NCI-H226 (cell line): ENCODE measurements at regions not wholly inside any gene's neighbourhood (a gene's known extent, or its start where the extent isn't known, plus 50 kb on each side); places are given as distances from the start of the nearest gene placed in this dataset.
"Not testable (repeated sequence)": the region's sequence is repeated elsewhere in the genome, so short reads cannot be mapped to it uniquely, and the experiment has no call there.

Source experiments
- DNase-seq: peaks from one replicate; pipeline ENCODE4 v3.0.0-alpha.2; 2015

DNA sequence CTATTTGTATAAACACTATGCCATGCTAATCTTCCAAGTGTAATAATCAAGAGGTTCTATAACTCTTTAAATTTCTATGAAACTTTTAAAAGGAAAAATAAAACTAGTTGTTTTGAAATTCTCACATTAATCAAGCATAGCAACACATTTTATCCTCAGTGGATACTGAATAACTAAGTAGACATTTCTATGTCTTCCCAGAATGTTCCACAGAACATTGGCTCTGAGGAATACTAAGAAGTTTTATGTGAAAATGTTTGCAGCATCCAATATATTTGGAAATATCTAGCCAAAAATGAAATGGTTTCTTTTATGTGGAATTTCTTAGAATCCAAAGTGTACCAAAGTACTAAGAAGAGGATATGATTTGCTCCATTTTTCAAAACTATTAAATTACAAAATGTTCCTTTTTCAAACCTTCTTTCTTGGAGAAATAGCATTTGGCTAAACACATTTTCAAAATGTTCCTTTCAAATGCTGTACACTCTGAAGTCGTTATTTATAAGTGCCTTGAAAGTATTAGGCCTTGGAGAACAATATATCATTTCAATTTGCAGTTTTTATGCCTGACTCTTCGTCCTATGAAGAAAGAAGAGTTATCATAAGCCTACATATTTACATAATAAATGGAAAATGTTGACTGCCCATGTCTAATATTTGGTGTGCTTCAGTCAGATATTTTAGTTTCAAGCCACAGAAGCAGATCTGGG lies 175.6 kb upstream of the COX7C start:
- DNase-seq: no peak

DNA sequence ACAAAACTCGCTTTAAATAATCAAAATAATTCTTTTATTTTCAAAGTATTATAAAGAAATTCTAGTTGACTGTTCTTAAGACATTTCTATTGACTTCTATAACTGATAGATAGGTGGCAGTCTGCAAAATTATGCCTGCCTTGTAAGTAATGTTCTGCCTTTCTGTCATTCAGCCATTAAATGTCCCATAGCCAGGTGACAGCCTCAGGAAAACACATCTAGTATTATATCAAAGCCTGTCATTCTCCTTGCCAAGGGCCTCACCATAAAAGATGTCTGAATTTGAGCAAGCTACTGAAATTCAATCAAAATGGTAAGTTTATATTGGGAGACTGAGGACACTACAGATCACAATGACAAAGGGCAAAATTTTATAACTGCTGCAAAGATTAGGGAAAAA lies 170.4 kb upstream of the COX7C start:
- DNase-seq: no peak

DNA sequence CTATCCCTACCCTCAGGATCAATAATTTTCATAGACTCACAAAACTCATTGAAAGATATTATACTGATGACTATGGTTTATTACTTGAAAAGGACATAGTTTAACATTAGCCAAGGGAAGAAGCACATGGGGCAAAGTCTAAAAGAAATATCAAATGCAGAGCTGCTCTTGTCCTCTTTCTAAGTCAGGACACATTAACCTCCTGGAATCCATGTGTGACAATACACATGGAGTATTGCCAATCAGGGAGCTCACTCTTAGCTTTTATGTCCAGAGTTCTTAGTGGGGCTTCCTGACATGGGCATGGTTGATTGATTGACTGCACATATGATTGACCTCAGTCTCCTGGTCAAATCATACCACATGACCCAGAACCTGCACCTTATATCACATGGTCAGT lies 165.5 kb upstream of the COX7C start:
- no peak for DNase-seq

DNA sequence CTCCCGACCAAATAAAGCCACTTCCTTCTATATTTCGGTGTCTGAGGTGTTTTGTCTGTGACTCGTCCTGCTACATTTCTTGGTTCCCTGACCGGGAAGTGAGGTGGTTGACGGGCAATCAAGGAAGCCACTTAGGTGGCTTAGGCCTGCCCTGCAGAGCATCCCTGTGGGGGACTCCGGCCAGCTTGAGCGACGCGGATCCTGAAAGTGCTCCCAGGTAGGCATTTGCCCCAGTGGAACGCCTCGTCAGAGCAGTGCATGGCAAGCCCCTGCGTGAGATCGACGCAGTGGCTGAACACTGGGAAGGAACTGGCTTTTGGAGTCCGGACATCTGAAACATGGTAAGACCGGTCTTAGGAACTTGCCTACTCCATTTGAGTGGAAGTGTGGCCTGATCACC lies 157.2 kb upstream of the COX7C start:
- no peak for DNase-seq

DNA sequence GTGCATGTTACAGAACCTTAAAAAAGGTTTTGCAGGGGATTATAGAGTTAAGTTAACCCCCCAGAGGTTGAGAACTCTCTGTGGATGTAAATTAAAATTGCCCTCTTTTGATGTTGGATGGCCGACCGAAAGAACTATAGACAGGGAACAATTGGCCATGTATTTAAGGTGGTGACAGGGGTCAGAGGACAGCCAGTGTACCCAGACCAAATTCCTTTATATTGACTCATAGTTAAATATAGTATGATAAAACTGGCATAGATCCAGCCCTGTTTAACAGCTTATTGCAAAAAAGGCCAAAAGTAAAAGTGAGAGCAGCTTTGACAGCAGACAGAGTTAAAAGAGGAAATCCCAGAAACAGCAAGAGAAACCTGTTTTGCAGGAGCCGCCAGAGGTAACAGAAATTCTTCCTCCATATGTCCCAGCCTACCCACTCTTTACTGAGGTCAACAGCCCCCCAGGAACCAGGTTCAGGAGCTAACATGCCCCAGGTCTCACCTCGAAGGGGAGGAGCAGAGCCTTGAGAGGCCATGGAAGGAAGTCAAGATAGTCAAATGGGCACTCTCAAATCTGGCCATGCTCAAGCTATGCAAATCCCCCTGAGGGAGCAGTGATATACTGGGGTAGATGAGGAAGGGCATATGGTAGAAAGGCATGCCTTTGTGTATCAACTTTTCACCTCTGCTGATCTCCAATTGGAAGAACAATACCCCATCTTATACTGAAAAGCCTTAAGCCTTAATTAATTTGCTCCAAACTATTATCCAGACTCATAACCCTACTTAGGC lies 156.4 kb upstream of the COX7C start:
- no peak for DNase-seq

DNA sequence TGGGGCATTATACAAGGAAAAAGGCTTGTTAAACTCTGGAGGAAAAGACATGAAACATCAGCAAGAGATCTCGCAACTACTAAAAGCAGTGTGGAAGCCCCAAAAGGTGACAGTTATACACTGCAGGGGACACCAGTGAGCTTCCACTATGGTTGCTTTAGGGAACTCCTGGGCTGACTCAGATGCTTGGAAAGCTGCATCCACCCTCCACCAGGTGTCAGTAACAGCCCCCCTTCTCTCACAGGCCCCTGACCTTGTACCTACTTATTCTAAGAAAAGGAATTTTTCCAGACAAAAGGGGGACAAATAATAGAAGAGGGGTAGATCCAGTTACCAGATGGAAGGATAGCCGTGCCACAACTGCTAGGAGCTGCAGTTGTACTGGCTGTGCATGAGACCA lies 154.4 kb upstream of the COX7C start:
- no peak for DNase-seq

DNA sequence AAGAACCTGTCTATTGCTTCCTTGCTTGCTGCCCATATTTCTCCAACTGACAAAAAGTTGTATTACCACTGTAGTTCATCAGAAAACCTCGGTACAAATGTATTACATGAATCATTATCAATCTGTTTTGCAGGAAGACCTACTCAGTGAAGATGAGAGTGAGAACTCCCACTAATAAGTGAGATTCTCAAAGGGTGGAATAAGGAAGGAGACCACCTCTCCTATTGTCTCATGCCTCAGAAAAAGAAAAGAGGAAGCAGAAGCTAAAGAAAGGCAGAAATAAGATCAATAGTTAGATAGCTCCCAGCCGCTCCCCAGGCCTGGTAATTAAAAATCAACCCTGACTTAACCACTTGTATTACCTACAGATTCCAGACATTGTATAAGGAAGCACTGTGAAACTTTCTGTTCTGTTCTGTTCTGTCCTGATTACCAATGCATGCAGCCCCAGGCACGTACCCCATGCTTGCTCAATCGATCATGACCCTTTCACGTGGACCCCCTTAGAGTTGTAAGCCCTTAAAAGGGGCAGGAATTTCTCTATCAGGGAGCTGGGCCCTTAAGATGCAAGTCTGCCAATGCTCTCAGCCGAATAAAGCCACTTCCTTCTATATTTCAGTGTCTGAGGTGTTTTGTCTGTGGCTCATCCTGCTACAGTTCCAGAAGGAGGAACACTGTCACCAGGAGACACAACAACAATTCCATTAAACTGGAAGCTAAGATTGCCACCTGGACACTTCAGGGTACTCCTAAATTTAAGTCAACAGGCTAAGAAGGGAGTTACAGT lies 152.5 kb upstream of the COX7C start:
- no peak for DNase-seq

DNA sequence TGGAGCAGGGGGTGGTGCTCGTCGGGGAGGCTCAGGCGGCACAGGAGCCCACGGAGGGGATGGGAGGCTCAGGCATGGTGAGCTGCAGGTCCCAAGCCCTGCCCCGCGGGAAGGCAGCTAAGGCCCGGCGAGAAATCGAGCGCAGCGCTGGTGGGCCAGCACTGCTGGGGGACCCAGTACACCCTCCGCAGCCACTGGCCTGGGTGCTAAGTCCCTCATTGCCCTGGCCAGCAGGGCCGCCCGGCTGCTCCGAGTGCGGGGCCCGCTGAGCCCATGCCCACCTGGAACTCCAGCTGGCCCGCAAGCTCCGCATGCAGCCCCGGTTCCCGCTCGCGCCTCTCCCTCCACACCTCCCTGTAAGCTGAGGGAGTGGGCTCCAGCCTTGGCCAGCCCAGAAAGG lies 151.0 kb upstream of the COX7C start:
- DNase-seq: not testable (repeated sequence)

DNA sequence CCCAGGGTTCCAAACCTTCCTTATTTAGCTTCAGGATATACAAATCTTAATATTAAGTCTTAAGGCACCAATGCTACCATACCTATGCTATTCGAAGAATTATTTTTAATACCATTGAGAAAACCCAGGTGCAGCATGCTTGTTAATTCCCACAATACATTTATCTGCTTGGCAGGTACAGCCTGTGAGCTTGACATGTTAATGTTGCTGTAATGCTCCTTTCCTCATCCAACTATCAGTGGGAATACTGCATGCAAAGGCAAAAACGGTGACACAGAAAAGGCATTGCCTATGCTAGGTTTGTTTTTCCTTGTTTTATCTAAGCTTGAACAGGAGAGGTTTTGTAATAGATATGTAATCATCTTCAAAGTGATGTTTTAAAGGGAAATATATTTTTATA lies 135.7 kb upstream of the COX7C start:
- no peak for DNase-seq

DNA sequence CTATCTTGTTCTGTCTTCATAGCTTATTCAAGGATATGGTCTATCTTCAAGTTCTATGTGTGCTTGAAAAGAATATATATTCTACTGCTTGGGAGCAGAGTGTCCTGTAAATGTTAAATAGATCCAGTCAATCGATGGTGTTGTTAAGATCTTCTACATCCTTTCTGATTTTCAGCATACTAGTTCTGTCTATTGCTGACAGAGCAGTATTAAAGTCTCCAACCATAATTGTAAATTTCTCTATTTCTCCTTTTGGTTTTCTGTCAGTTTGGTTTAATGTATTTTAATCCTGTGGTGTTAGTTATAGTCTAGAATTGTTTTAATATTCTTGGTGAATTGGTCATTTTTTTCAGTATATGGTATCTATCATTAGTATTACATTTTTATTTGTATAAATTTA lies 124.0 kb upstream of the COX7C start:
- no peak for DNase-seq

DNA sequence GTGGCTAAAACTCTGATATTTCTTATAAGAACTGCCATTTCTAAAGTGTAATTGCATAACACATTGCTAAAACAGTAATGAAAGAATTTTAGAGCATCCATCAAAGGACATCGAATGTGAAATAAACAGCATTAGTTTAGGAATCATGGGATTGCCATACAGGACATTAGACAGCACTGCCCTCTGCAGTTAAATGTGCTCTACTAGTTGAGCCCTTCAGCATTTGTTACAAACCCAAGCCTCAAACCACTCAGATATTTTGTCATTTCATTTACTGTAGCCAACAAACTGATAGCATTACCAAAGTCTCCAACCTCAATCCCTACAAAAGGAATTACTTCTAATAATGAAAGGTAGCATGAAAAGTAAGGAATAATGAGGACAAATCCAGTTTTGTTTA lies 116.8 kb upstream of the COX7C start:
- no peak for DNase-seq

DNA sequence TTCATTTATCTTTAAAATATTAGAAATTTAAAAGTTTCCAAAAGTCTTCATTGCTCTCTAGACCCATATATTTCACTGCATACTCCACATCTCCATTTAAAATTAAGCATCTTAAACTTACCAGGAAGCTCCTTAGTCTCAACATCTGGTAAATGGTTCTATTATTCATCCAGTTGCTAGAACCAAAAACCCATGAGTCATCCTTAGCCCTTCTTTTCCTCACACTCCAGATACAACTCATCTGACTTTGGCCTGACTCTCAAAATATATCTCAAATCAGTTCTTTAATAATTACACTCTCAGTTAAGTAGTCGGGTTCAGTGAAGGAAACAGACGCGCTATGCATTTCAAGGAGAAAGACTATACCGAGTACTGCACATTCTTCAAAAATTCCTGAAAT lies 110.2 kb upstream of the COX7C start:
- no peak for DNase-seq

DNA sequence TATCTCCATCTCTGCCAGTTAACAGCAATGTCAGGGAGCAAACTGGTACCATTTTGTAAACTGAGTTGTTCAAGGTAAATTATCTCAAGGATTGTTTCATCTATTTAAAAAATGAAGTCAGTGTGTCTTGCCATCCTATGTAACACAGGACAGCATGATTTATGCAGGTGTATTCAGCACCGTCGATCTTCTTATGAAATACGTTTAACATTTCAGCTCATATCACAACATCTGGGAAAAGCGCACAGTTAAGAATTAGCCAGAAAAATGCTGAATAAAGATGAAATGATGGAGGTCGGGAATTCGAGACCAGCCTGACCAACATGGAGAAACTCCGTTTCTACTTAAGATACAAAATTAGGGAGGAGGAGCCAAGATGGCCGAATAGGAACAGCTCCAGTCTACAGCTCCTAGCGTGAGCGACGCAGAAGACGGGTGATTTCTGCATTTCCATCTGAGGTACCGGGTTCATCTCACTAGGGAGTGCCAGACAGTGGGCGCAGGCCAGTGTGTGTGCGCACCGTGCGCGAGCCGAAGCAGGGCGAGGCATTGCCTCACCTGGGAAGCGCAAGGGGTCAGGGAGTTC lies 107.3 kb upstream of the COX7C start:
- DNase-seq: not testable (repeated sequence)

DNA sequence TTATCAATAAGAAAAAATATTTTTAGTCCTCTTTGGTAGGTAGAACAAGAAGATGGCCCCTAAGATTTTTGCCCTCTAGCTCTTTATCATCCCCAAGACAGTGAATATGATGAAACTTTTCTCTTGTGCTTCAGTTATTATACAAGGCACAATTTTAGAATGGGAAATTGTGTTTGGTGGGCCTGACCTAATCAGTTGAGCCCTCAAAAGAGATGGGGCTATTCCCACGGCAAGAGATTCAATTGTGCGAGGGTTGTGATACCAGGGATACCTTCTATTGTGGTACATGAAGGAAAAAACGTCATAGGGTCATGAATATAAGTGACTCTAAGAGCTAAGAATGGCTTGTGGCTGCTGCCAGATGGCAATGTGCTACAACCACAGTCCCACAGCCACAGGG lies 94.0 kb upstream of the COX7C start:
- no peak for DNase-seq

DNA sequence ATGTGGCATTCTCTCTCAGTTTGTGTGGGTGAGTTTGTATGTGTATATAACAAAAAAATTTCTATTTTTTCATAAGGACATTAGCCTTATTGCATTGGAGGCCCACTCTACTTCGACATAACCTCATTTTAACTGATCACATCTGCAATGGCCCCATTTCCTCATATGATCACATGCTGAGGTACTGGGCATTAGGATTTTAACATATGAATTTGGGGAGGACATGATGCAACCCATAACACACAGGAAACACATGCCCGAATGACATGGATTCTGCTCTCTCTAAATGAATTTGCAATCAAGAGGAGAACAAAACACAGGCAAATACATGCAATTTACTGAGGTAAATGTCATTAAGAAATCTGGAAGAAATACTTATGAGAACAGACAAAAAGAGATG lies 92.1 kb upstream of the COX7C start:
- no peak for DNase-seq

DNA sequence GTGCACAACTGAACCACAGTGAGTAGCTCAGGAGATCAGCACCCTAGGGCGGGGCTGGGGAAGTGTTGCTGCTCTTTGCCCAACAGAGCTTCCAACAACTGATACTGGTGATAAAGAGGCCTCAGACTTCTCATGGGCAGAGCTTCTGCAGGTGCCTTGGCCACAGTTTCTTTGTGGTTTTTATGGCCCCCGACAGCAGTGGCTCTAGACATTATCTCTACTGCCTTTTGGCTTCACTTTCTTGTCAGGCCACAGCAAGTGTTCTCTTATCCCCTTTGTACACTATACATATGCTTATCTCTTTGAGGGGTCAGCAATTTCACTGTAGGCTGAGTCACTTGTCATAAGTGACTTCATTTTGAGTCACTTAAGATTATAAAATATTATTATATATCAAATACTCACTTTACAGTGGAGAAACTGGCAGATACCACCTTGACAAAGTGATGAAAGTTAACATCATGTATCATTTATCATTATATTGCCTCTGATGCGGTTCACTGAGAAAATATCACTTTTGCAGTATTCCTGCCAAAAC lies 90.9 kb upstream of the COX7C start:
- no peak for DNase-seq

DNA sequence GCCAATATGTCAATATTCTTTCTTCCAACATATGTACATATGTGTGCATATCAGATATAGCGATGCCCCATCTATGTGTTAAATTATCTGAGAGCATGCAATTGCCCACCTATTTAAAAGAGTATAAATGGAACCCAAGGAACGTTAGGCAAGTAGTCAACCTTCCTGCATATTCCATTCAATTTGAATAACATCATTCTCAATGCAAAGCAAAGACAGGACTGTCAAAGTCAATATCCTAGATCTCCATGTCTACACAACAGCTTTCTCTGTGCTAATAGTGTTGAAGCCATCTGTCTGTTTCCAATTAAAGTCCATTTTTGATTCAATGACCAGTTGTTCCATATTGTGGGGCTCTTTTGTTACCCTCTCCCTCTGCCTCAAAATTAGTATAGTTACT lies 85.3 kb upstream of the COX7C start:
- no peak for DNase-seq

DNA sequence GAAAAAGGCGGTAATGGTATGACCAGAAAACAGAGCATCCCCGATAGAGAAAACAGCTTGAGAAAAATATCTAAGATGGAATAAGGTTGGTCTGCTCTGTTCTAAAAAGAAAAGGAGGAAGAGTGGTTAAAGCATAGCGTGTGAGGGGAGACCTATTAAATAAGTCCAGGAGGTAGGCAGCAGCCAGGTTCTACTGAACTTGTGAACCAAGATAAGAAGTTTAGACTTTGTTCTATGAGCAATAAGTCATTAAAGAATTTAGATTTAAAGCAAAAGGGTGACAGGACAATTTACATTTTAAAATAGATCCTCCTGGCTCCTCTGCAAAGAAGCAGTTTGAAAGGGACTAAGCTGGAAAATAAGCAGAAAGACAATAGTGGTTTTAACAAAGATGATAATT lies 81.3 kb upstream of the COX7C start:
- no peak for DNase-seq

DNA sequence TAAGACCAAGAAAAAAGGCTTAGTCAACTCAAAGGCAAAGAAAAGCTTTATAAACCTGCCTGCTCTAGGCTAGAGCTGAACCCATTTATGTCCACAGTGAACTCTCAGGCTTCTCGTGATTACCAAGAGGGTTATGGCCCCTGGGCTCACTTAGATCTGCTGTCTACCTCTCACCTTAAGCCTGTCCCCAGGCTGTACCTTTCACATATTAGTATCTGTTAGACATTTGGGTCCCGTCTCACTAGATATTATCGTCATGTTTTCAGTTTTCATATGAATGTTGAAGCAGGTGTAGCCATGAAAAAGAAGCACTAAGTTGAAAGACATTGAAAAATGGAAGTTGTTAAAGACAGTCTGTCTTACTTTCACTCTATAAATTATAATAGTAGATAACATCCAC lies 75.2 kb upstream of the COX7C start:
- DNase-seq: no peak

DNA sequence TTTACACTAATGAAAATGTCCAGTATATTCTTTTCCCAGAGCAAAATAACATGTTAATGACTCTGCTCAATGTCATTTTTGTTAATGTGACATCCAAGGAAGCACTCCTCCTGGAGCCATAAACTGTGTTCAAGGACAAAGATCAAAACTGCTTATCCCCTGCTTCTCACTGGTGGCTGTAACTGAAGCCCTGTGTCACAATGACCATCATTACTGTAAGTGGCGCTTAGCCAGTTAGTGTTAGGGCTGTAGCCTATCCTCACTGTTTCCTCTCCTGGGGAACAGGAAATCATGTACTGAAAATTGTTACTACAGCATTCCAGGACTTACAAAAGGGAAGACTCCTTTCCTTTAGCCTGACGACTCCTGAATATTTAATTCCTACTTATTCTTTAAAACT lies 71.7 kb upstream of the COX7C start:
- DNase-seq: no peak

DNA sequence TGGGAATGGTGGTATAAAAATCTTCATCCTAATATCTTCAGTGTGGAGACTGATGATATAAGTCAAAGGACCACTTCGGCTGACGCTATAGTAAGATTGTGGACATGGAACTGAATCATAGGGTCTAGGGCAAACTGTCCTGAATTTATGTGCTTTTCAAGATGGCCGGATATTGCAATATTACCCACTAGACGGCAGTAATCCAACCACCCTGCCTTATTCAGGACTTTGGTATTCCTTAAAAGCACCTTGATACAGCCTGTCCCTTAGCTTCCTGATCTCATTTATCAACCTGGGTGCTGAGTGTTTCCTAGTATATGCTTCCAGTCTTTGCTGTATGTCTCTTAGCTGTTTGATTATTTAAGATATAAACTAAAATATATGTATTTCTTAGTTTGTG lies 71.2 kb upstream of the COX7C start:
- DNase-seq: no peak

DNA sequence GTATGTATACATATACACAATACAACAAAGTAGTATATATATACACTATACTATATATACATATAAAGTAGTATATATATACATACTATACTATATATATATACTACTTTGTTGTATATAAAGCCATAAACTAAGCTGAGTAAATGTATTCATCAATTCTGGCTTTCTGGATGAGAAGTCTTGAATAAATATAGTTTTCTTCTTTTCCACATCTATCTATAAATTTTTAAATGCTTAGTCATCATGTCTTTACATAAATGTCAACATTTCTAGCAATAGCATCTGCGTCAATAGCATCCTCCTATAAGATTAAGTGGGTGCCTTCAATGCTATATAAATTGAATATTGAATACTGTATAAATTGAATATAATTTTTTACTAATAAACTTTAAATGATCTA lies 63.1 kb upstream of the COX7C start:
- no peak for DNase-seq

DNA sequence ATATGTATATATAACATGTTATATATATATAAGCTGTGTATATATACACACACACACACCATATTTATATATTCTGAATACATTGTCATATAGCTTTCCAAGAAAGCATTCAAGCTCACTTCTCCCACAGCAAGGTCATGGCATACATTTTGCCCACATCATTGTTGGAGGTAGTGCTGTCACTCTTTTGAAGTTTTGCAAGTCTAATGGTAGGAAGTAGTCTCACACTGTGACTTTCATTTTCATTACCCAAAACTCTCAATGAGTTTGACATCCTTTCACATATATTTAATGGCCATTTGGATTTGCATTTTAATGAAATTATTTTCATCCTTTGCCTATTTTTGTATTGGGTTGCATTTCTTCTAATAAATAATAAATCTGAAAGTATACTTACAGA lies 59.8 kb upstream of the COX7C start:
- no peak for DNase-seq
